ENCODE measurements at regions not wholly inside any gene's neighbourhood (a gene's known extent, or its start where the extent isn't known, plus 50 kb on each side); places are given as distances from the start of the nearest gene placed in this dataset.

DNA sequence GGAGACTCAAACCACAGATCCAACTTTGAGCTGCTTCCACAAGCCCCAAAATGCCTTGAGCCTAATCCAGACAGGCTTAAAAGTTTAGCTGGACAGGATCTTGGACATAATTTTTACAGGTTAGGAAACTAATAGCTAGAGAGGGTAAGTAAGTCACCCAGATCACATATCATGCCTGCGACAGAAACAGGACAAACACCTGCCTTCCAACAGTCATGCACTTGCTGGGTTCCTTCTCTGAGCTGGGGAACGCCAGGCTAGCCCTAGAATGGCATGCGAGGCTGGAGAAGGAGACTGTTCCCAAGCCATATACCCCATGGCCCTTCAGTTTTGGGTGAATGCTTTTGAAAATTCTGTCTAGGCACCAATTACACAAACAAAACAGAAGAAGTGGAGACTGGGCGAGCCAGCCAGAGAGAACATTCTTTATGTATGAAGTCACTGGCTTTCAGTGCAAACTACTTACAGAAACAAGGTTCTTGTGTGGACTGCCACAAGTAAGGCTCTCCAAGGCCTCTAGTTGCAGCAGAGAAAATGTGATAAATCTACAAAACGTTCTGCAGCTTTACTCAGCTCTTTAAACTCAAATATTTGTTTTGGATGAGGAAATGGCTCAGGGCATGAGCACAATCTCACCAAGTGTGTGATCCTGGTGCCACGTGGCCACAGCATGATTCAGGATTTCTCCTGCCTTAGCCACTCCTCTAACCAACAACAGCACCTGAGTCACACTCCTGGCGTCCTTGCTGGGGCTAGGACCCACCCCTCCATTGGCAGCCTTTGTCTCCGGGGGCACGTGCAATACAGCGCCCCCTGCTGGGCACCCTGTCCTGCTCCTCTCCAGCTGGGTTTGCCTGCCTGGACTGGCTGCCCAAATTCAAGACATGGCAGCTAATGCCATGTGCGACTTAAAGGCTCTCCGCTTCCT is 73.4 kb upstream of the UBL3 start:
- DNase-seq: no peak

DNA sequence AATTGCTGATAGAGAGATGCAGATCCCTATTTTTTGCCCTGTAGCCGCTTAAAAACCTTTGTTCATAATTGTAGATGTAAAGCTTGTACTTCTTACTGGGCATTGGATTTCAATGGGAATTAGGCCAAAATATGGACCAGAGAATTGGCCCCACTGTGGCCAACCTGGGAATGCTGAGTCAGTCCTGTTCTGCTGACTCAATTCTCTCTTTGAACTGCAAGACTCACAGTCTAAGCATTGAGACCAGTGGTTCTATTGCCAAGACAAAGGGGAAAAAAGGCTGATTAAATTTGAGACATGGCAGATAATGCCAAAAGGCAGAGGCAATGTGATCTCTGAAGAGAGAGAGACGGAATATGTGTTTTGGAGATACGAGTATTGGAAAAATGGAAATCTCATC is 72.5 kb upstream of the UBL3 start:
- no peak for DNase-seq

DNA sequence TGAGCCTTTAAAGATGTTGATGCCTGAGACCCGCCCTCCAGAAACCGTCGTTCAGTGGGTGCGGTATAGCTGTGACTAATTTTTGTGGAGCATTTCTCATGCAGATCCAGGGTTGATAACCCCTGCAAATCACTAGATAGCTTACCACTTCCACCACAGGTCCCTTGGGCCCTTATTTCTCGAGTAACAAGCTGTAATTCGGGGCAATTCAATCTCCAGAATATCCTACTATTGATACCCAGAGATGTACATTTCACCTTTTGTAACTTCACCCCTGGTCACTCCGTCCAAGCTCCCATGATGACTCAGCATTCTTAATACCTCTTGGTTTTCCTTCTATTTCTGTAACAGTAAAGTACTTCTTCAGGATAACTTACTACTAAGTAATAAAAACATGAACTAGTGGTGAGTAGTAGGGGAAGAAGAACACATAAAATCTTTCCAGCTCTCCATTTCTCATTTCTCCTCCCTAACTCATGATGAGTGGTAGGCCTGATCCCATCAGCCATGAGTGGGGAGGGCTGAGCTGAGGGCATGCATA is 71.9 kb upstream of the UBL3 start:
- DNase-seq: no peak

DNA sequence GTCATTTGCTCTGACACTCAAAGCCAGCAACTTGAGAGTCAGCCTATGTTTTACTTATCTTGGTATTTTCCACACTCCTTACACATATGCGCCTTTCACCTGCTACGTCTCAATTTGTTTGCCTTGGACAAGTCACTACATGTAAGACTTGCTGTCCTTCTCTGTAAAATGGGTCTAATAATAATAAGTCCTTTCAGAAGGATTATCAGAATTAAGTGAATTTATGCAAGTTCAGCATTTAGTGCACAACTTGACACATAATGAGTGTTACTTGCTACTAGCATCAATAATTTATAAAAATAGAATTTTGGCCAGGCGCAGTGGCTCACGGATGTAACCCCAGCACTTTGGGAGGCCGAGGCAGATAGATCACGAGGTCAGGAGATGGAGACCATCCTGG is 71.1 kb upstream of the UBL3 start:
- no peak for DNase-seq

DNA sequence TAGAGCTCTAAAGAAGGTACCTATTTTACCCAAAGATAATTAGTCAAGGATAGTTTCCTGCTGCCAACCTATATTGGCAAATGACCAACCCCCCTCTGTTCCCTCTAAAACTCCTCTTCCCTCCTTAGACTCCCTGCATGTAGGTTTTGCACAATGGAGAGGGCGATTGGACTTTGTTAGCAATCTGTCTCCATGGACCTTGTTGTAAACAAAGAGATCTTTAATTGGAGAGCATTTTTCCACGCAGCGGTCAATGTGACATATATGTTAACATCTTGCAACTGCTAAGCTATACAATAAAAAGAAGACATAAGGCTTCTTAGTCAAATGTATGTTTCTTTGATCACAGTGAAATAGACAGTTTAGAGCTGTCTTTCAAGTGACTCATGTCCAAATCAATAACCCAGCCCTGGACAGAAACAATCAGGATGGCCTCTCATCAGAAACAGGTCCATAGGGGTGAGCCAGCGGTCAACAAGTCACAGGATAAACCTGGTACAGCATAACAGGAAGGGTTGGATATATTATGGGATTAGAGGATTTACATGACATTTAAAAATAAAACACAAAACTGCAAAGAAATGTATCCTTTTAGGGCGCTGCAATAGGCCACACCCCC is 69.7 kb upstream of the UBL3 start:
- no peak for DNase-seq

DNA sequence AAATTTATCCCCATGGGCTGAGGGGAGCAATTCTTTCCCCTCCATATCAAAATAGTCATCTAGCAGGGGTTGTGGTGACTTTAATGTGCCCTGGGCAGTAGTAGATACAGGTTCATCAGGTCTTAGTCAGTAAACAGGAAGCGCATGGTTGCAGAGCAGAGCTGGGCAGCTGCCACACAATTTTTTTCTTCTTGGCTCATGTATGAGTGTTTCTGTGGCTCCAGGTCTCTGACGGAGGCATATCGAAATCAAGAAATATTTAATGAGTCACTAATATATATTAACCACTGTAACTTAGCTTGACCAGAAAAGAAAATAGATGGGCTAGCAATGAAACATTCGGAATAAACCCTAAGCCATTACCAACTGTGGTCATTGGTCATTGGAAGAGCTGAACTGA is 68.4 kb upstream of the UBL3 start:
- no peak for DNase-seq

DNA sequence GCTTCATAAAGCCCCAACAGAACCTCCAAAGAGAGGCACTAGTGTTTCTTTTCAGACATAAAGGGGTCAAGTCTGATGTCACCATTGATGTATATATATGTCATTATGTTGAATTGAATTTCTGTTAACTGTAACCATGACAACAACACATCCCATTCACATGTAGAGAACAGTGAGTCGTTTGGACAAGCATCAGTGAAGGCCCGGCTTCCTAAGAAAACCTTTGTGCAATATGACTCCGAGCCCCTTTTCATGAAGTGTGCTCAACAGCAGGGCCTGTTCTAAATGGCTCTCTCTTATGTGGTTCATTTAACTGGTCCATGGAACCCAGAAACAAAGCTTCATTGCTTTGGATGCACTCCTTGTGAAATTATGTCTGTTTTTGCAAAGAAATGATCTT is 67.2 kb upstream of the UBL3 start:
- no peak for DNase-seq

DNA sequence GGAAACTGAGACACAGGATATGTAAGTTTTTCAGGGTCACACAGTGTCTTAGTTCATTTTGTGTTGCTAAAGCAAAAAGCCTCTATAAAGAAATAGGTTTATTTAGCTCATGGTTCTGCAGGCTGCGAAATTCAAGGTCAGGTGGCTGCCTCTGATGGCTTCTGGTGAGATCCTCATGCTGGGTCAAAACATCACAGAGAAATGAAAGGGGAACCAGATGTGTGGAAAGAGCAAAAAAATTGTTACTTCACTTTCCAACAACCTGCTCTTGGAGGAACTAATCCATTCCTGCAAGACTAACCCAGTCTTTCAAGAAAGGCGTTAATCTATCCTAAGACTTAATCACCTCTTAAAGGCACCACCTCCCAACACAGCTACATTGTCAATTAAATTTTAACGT is 64.2 kb upstream of the UBL3 start:
- DNase-seq: no peak

DNA sequence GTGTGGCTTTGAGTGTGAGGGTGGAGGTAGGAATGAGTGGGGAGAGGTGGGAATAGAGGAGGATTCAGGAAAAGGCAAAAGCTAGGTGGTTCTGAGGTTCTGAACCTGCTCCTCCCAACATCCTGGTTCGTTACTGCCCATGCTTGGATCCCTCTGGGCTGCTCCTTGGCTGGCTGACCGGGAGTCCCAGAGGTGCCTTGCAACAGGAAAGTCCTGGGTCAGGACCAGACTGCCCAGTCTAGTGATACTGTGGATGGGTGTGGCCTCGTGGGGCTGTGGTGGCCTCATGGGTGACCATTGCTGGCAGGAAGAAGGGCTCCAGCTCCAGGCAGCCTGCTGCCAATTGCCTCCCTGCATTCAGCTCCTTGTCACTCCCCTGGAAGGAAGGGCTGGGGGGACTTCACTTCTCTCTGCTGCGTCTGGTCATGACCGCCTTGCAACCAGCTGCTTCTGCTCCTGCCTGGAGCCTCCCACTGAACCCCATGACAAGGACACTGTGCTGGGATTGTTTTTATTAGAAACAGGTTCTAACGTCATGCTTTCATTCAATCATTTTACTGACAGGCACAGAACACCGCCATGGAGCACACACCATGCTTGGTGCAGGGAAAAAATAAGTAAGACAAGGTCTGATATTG is 61.5 kb upstream of the UBL3 start:
- DNase-seq: no peak

DNA sequence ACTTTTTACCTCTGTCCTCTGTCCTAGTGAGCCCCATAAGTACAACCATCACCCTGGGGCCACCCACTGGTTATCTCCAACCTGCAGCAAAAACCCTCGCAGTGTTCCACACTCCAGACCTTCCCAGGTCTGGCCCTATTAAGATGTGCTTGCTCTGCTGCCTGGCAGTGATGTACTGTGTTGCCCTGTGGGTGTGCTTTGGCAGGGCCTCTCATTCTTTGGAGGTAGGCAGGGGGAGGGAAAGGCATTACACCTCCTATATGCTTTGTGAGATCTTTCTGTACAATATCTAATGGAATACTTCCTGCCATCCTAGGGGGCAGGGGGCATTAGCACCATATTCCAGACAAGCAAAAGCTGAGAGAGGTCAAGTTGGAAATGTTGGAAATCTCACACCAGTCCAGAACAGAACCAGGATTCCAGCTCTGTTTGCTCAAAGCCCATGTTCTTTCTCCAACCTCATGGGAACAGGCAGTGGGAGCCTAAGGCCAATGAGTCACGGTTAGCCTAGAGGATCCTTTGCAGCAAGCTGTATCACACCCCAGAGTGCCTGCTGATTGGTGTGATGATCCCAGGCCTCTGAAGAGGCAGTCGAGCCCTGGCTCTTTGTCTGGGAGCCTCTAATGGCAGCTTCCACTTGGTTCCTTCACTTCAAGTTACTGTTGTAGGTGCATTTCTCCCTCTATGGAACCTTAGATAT is 59.7 kb upstream of the UBL3 start:
- no peak for DNase-seq

DNA sequence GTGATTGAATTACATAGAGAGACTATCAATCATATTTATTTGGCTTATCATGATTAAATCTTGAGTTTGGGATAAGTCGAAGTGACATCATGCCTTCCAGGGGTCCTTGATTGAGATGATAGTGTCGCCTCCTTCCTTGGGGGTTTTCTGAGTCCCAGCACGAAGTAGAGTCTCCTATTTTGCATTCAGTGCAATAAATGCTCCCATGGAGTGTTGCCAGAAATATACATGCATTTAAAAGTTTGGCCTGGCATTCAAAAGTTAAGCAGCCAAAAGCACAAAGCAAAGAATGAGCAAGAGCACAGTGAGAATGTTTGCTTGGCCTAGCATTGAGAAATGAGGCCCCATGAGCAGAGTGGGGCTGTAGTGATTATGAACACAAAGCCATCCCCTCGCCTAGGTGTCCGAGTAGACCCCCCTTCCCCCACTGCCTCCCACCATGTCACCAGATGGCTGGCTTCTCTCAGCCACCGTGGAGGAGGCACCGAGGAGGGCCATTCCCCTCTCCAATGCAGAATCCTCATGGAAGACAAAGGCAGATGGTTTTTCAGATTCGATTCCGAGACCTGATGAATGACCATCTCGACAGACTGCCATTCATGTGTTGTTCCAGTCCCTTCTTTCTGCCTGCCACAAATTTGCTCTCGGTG is 58.8 kb upstream of the UBL3 start:
- DNase-seq: no peak

DNA sequence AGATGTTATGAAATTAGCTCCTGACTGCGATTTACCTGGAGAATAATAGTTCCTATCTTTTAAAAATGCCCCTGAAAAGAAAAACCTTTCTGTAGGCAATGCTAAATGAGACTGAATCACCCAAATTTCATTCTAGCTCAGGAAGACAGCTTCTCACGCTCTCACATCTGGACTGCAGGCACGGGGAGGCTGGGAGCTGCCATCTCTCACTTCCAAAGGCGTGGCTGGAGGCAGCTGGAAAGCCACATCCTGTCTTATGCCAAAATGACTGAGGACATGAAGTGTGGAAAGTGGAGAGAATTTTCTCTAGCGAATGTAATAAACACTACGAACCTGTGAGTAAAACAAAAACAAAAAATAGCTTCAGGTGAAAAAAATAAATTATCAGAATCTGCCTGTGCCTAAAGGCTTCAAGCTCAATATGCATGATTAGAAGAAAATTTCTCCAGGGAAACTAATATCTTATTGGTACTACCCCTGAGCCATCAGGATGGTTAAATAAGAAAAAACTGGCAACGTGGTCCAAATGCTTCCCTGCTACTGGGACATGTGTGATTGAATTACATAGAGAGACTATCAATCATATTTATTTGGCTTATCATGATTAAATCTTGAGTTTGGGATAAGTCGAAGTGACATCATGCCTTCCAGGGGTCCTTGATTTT is 58.1 kb upstream of the UBL3 start:
- no peak for DNase-seq

DNA sequence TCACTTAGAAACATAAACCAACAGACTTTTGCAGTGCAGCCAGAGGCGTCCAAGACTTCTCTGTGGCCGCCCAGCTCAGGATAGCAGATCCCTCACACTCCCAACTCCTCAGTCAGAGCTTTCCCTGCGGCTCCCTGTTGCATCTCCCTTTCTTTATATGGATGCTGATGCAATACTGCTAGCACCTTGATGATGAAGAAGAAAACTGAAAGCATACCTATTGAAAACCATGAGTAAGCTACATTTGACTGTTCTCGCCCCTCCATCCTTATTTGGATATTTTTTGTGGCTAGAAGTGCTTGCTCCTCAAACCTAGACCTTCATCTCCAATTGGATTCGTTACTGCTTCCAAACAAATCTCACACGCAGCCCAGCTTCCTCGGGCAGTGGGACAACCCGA is 57.3 kb upstream of the UBL3 start:
- no peak for DNase-seq

DNA sequence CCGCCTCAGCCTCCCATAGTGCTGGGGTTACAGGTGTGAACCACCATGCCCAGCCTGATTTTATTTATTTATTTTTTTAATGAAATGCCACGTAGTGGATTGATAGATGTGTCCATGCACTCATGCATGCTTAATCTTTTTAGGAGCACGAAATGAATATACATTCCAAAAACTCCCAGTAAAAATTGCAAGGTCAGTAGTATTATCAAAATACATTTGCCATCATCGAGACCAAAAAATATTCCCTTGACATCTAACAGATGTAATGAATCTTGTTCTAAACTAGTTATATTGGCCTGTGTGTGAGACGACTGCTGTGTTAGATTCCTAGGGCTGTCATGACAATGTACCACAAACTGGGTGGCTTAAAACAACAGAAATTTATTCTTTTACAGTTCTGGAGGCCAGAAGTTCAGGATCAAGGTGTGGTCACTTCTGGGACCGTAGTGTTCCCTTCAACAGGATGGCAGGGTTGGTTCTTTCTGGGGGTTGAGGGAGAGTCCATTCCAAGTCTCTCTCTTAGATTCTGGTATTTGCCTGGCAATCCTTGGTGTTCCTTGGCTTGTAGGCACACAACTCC is 56.1 kb upstream of the UBL3 start:
- DNase-seq: no peak

DNA sequence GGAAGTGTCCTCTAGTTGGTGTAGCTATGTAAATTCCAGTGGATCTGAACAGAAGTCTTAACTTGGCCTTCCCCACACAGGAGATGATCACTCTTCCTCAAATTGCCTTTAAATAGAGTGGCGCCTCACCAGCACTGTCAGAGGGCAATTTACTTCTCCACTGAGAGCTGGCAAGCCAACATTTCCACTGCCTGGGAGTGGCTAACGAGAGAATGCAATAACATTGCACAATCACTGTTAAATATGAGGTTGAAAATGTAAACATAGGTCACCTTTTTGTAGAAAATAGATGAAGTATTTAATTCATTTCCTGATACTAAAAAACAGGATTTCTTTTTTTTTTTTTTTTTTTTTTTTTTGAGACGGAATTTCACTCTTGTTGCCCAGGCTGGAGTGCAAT is 55.4 kb upstream of the UBL3 start:
- DNase-seq: no peak

DNA sequence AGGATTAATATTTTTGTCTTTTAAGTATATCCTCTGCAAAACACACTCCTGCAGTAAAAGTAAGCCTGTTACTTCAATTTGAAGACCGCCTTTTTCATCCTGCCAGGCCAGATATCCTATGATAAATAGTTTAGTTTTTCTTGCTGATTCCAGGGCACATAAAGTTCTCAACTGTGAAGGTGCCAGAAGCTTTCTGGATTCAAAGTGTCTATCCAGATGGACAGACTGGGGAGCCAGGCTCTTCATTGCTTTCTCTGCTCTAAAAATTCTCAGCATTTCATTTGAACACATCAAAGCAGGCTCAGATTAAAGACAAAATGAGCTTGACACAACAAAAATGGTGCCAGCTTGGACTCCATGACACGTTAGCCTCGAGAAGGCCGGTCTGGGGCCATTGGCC is 53.6 kb upstream of the UBL3 start:
- no peak for DNase-seq

DNA sequence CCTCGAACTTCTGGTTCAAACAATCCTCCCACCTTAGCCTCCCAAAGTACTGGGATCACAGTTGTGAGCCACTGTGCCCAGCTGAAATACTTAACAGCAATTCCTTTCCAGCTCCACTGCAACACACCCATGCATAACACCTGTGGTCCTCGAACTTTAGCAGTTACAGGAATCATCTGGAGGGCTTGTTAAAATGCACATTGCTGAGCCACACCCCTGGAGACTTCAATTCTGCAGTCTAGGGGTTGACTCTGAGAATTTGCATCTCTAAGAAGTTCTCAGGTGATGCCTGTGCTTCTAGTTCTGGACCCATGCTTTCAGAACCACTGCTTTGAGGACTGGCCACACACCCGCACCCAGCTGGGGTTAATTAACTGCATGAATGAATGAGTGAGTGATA is 53.1 kb upstream of the UBL3 start:
- DNase-seq: no peak

DNA sequence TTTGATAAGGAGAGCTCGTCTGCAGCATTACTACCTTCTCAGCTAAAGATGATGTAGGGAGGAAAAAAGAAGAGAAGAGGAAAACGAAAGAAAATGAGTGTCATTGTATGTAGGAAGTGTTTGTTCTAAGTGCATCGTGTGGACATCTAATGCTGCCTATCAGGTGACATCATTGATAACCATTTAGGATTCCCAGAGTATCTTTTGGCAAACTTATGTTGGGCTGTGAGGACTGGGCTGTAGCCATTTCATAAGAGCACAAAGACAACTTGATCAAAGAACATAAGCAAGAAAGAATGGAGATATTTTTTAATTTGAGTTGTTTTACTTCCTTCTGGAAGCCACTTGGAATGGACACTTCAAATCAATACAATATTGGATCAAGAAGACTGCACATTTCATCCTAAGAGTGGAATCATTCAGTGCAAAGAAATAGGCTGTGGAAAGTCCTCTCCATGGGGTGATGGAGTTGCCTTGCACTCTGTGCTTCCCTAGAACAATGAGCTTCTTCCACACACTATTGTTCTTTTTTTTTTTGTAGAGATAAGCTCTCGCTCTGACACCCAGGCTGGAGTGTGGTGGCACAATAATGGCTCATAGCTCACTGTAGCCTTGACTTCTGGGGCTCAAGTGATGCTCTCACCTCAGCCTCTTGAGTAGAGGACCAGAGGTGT is 52.4 kb upstream of the UBL3 start:
- DNase-seq: no peak

DNA sequence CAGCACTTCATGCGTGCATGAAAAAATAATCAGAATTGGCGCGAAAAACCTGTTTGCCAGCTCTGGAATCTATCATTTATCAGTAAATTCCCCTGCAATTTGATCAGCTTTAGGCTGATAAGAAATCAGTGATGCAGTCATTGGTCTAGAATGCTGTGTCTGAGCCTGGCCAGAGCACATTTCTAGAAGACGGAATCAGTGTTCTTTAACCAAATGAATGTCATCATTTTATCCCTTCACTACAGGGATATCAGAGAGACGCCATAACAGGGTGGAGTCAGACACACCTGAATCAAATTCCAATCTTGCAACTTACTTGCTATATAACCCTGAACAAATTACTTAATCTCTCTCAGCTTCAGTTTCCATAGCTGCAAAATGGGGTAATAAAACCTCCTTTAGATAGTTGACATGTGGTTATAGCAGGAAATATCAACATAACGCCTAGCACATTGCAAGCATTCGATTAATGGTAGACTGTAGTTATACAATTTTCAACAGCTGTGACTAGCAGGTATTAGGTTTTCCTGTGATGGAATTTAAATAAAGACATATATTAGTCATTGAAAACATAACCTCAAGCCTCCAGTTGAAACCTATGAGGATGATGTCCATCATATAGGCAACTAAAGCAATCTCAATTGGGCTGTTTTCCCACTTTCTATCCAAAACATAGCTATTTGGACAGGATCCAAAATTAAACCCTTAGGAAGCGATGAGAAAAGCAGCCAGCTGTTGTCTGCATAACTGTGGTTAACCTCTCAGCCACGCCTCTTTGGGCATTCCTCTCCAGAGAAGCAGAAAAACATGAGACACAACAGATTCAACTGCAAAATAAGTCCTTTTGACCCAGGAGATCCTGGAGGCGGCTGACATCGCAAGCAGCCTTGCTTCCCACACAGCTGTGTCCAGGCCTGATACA is 51.6 kb upstream of the UBL3 start:
- DNase-seq: no peak
